ENCODE measurements at regions not wholly inside any gene's neighbourhood (a gene's known extent, or its start where the extent isn't known, plus 50 kb on each side); places are given as distances from the start of the nearest gene placed in this dataset.

- TF ChIP-seq E2F6 (IDR thresholded peaks at IDR 0.05; ENCODE audit: borderline replicate concordance in 1 of 2, extremely low read depth in 1 of 2, insufficient read depth in 1 of 2, insufficient read length in 1 of 2, low read depth in 1 of 2, low read length in 1 of 2, poor library complexity in 1 of 2, severe bottlenecking in 1 of 2) (no peak), ZNF175 (CRISPR knock-in tag; IDR thresholded peaks at IDR 0.05; ENCODE audit: low read depth) (no peak), CBX3 (IDR thresholded peaks at IDR 0.05; ENCODE audit: borderline replicate concordance in 1 of 2, low read length in 2 of 2) (no peak), ZNF253 (CRISPR knock-in tag; conservative IDR thresholded peaks at IDR 0.05) (no peak), ZNF324 (CRISPR knock-in tag; IDR thresholded peaks at IDR 0.05) (no peak), THRA (IDR thresholded peaks at IDR 0.05) (no peak), ZBED1 (IDR thresholded peaks at IDR 0.05) (no peak)
- TF ChIP-seq, protein P1, sequence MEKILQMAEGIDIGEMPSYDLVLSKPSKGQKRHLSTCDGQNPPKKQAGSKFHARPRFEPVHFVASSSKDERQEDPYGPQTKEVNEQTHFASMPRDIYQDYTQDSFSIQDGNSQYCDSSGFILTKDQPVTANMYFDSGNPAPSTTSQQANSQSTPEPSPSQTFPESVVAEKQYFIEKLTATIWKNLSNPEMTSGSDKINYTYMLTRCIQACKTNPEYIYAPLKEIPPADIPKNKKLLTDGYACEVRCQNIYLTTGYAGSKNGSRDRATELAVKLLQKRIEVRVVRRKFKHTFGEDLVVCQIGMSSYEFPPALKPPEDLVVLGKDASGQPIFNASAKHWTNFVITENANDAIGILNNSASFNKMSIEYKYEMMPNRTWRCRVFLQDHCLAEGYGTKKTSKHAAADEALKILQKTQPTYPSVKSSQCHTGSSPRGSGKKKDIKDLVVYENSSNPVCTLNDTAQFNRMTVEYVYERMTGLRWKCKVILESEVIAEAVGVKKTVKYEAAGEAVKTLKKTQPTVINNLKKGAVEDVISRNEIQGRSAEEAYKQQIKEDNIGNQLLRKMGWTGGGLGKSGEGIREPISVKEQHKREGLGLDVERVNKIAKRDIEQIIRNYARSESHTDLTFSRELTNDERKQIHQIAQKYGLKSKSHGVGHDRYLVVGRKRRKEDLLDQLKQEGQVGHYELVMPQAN (IDR thresholded peaks at IDR 0.05; ENCODE audit: borderline replicate concordance) = no peak
- TF ChIP-seq, protein P2, sequence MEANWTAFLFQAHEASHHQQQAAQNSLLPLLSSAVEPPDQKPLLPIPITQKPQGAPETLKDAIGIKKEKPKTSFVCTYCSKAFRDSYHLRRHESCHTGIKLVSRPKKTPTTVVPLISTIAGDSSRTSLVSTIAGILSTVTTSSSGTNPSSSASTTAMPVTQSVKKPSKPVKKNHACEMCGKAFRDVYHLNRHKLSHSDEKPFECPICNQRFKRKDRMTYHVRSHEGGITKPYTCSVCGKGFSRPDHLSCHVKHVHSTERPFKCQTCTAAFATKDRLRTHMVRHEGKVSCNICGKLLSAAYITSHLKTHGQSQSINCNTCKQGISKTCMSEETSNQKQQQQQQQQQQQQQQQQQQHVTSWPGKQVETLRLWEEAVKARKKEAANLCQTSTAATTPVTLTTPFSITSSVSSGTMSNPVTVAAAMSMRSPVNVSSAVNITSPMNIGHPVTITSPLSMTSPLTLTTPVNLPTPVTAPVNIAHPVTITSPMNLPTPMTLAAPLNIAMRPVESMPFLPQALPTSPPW (CRISPR knock-in tag; IDR thresholded peaks at IDR 0.05) = no peak
- TF ChIP-seq, protein P3, sequence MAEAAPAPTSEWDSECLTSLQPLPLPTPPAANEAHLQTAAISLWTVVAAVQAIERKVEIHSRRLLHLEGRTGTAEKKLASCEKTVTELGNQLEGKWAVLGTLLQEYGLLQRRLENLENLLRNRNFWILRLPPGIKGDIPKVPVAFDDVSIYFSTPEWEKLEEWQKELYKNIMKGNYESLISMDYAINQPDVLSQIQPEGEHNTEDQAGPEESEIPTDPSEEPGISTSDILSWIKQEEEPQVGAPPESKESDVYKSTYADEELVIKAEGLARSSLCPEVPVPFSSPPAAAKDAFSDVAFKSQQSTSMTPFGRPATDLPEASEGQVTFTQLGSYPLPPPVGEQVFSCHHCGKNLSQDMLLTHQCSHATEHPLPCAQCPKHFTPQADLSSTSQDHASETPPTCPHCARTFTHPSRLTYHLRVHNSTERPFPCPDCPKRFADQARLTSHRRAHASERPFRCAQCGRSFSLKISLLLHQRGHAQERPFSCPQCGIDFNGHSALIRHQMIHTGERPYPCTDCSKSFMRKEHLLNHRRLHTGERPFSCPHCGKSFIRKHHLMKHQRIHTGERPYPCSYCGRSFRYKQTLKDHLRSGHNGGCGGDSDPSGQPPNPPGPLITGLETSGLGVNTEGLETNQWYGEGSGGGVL (CRISPR knock-in tag; IDR thresholded peaks at IDR 0.05) = no peak
- TF ChIP-seq, protein P4, sequence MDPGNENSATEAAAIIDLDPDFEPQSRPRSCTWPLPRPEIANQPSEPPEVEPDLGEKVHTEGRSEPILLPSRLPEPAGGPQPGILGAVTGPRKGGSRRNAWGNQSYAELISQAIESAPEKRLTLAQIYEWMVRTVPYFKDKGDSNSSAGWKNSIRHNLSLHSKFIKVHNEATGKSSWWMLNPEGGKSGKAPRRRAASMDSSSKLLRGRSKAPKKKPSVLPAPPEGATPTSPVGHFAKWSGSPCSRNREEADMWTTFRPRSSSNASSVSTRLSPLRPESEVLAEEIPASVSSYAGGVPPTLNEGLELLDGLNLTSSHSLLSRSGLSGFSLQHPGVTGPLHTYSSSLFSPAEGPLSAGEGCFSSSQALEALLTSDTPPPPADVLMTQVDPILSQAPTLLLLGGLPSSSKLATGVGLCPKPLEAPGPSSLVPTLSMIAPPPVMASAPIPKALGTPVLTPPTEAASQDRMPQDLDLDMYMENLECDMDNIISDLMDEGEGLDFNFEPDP (CRISPR knock-in tag; IDR thresholded peaks at IDR 0.05) = no peak
These were observed 82.7 kb upstream of the VGLL3 start (continued) for GRCh38 chr3:87073496-87074145.

Data from K562 (cell line).